ENCODE measurements at regions not wholly inside any gene's neighbourhood (a gene's known extent, or its start where the extent isn't known, plus 50 kb on each side); places are given as distances from the start of the nearest gene placed in this dataset.
"Not testable (repeated sequence)": the region's sequence is repeated elsewhere in the genome, so short reads cannot be mapped to it uniquely, and the experiment has no call there.

- Histone ChIP-seq H3K4me1 (ENCODE audit: low read length) (no peaks in the 10 kb centered on the region), H3K36me3 (replicated peaks; ENCODE audit: low read depth, low read length) (no peaks in the 10 kb centered on the region), H3K4me3 (ENCODE audit: low read length) (no peak overlapping the region), H3K27me3 (ENCODE audit: low read depth, low read length) (peaks cover 38% of the 10 kb centered on the region), H3K27ac (ENCODE audit: low read length) (no peak overlapping the region), H3K4me2 (ENCODE audit: low read length) (no peak overlapping the region), H2AFZ (ENCODE audit: low read depth, low read length) (no peak overlapping the region), H3K9ac (ENCODE audit: low read length) (no peak overlapping the region), H3K9me3 (ENCODE audit: insufficient read depth, low read length) (no peaks in the 10 kb centered on the region), H3K79me2 (ENCODE audit: low read length) (no peaks in the 10 kb centered on the region), H4K20me1 (ENCODE audit: insufficient read depth, low read length) (no peaks in the 10 kb centered on the region)
- TF ChIP-seq EZH2phosphoT487 (IDR thresholded peaks at IDR 0.05; ENCODE audit: low read depth) = no peak
- no peak for TF ChIP-seq CTCF (IDR thresholded peaks at IDR 0.05; ENCODE audit: low read depth, low read length)
Observed at GRCh38 chr9:75197561-75197960, 109.2 kb downstream of the OSTF1 start.

- Histone ChIP-seq H4K20me1 (ENCODE audit: insufficient read depth, low read length) (no peaks in the 10 kb centered on the region), H3K27me3 (ENCODE audit: low read depth, low read length) (peaks cover 33% of the 10 kb centered on the region), H3K4me3 (ENCODE audit: low read length) (no peak overlapping the region), H3K36me3 (replicated peaks; ENCODE audit: low read depth, low read length) (no peaks in the 10 kb centered on the region), H3K4me1 (ENCODE audit: low read length) (no peaks in the 10 kb centered on the region), H3K4me2 (ENCODE audit: low read length) (no peak overlapping the region), H3K9ac (ENCODE audit: low read length) (no peak overlapping the region), H2AFZ (ENCODE audit: low read depth, low read length) (no peak overlapping the region), H3K9me3 (ENCODE audit: insufficient read depth, low read length) (no peaks in the 10 kb centered on the region), H3K79me2 (ENCODE audit: low read length) (no peaks in the 10 kb centered on the region), H3K27ac (ENCODE audit: low read length) (no peak overlapping the region)
- TF ChIP-seq EZH2phosphoT487 (IDR thresholded peaks at IDR 0.05; ENCODE audit: low read depth) (no peak), CTCF (IDR thresholded peaks at IDR 0.05; ENCODE audit: low read depth, low read length) (no peak)
Observed at GRCh38 chr9:75198436-75198835, 110.1 kb downstream of the OSTF1 start.

- Histone ChIP-seq H3K9ac (ENCODE audit: low read length) (no peak overlapping the region), H3K4me1 (ENCODE audit: low read length) (no peaks in the 10 kb centered on the region), H3K27me3 (ENCODE audit: low read depth, low read length) (peaks cover 16% of the 10 kb centered on the region), H3K36me3 (replicated peaks; ENCODE audit: low read depth, low read length) (no peaks in the 10 kb centered on the region), H4K20me1 (ENCODE audit: insufficient read depth, low read length) (no peaks in the 10 kb centered on the region), H3K79me2 (ENCODE audit: low read length) (no peaks in the 10 kb centered on the region), H3K9me3 (ENCODE audit: insufficient read depth, low read length) (no peaks in the 10 kb centered on the region), H3K4me3 (ENCODE audit: low read length) (no peak overlapping the region), H3K4me2 (ENCODE audit: low read length) (no peak overlapping the region), H2AFZ (ENCODE audit: low read depth, low read length) (no peak overlapping the region), H3K27ac (ENCODE audit: low read length) (no peak overlapping the region)
- TF ChIP-seq EZH2phosphoT487 (IDR thresholded peaks at IDR 0.05; ENCODE audit: low read depth) = no peak
- peak; percentile 76 for TF ChIP-seq CTCF (IDR thresholded peaks at IDR 0.05; ENCODE audit: low read depth, low read length)
Observed at GRCh38 chr9:75200892-75201470, 112.7 kb downstream of the OSTF1 start.

GRCh38 chr9:75201480-75202209 lies 113.3 kb downstream of the OSTF1 start:
- Histone ChIP-seq H3K9me3 (ENCODE audit: insufficient read depth, low read length) (no peaks in the 10 kb centered on the region), H3K36me3 (replicated peaks; ENCODE audit: low read depth, low read length) (no peaks in the 10 kb centered on the region), H3K4me2 (ENCODE audit: low read length) (no peak overlapping the region), H3K9ac (ENCODE audit: low read length) (no peak overlapping the region), H4K20me1 (ENCODE audit: insufficient read depth, low read length) (no peaks in the 10 kb centered on the region), H3K27me3 (ENCODE audit: low read depth, low read length) (peaks cover 11% of the 10 kb centered on the region; the same call in 1 of the 2 replicates), H3K27ac (ENCODE audit: low read length) (no peak overlapping the region), H3K4me3 (ENCODE audit: low read length) (no peak overlapping the region), H3K4me1 (ENCODE audit: low read length) (no peaks in the 10 kb centered on the region), H3K79me2 (ENCODE audit: low read length) (no peaks in the 10 kb centered on the region), H2AFZ (ENCODE audit: low read depth, low read length) (no peak overlapping the region)
- no peak for TF ChIP-seq EZH2phosphoT487 (IDR thresholded peaks at IDR 0.05; ENCODE audit: low read depth)
- TF ChIP-seq CTCF (IDR thresholded peaks at IDR 0.05; ENCODE audit: low read depth, low read length) = no peak

GRCh38 chr9:75207997-75208396 lies 119.7 kb downstream of the OSTF1 start:
- H3K4me2 ChIP-seq (ENCODE audit: low read length); H3K27ac ChIP-seq (ENCODE audit: low read length); H3K27me3 ChIP-seq (ENCODE audit: low read depth, low read length); H3K79me2 ChIP-seq (ENCODE audit: low read length); H3K4me1 ChIP-seq (ENCODE audit: low read length); H2AFZ ChIP-seq (ENCODE audit: low read depth, low read length); H3K9ac ChIP-seq (ENCODE audit: low read length); H3K36me3 ChIP-seq (replicated peaks; ENCODE audit: low read depth, low read length); H3K4me3 ChIP-seq (ENCODE audit: low read length); H4K20me1 ChIP-seq (ENCODE audit: insufficient read depth, low read length); H3K9me3 ChIP-seq (ENCODE audit: insufficient read depth, low read length): not testable (repeated sequence)

All from OCI-LY3 (cell line).